Activated effector memory CD4-positive, alpha-beta T cell treated with anti-CD3 and anti-CD28 coated beads, Interleukin-2, amount 50 U/mL, for 16 hours (primary cell): ENCODE measurements at regions not wholly inside any gene's neighbourhood (a gene's known extent, or its start where the extent isn't known, plus 50 kb on each side); places are given as distances from the start of the nearest gene placed in this dataset.
"Not testable (repeated sequence)": the region's sequence is repeated elsewhere in the genome, so short reads cannot be mapped to it uniquely, and the experiment has no call there.

Source experiments
- DNase-seq: peaks from one replicate; pipeline ENCODE4 v3.0.0-alpha.2; 2020

- DNase-seq = not testable (repeated sequence)
Measured at GRCh38 chrX:31014474-31014873, 57.4 kb downstream of the FTHL17 start.

- no peak for DNase-seq
Measured at GRCh38 chrX:31012509-31013025, 59.3 kb downstream of the FTHL17 start.

- DNase-seq = no peak
Measured at GRCh38 chrX:31007321-31007720, 64.5 kb downstream of the FTHL17 start.

- DNase-seq = no peak
Measured at GRCh38 chrX:31006027-31006426, 65.8 kb downstream of the FTHL17 start.

- DNase-seq = no peak
Measured at GRCh38 chrX:30997411-30997810, 74.4 kb downstream of the FTHL17 start.

GRCh38 chrX:30995705-30996104 is 76.1 kb downstream of the FTHL17 start:
- DNase-seq = no peak

GRCh38 chrX:30995060-30995700 is 76.7 kb downstream of the FTHL17 start:
- DNase-seq = no peak

GRCh38 chrX:30994018-30994417 is 77.8 kb downstream of the FTHL17 start:
- DNase-seq = not testable (repeated sequence)

- DNase-seq = no peak
Measured at GRCh38 chrX:30992381-30992904, 79.4 kb downstream of the FTHL17 start.

- DNase-seq = no peak
Measured at GRCh38 chrX:30990361-30990760, 81.5 kb downstream of the FTHL17 start.

- no peak for DNase-seq
Measured at GRCh38 chrX:30982467-30982866, 89.4 kb downstream of the FTHL17 start.

- DNase-seq = no peak
Measured at GRCh38 chrX:30981968-30982367, 89.9 kb downstream of the FTHL17 start.

- DNase-seq = no peak
Measured at GRCh38 chrX:30979271-30979670, 90.2 kb upstream of the TAB3 start.

- DNase-seq = no peak
Measured at GRCh38 chrX:30975467-30975866, 86.4 kb upstream of the TAB3 start.

GRCh38 chrX:30973784-30974427 is 84.9 kb upstream of the TAB3 start:
- DNase-seq = no peak

GRCh38 chrX:30971774-30972603 is 82.9 kb upstream of the TAB3 start:
- DNase-seq = peak; percentile 64

- DNase-seq = no peak
Measured at GRCh38 chrX:30967516-30967915, 78.5 kb upstream of the TAB3 start.

GRCh38 chrX:30965767-30966166 is 76.7 kb upstream of the TAB3 start:
- DNase-seq = no peak

GRCh38 chrX:30961387-30962174 is 72.5 kb upstream of the TAB3 start:
- DNase-seq = no peak

GRCh38 chrX:30957753-30958152 is 68.7 kb upstream of the TAB3 start:
- DNase-seq = no peak

GRCh38 chrX:30955687-30956086 is 66.6 kb upstream of the TAB3 start:
- DNase-seq = no peak

GRCh38 chrX:30951003-30951402 is 61.9 kb upstream of the TAB3 start:
- no peak for DNase-seq

GRCh38 chrX:30950391-30950790 is 61.3 kb upstream of the TAB3 start:
- no peak for DNase-seq
